A549 (cell line): ENCODE measurements at regions not wholly inside any gene's neighbourhood (a gene's known extent, or its start where the extent isn't known, plus 50 kb on each side); places are given as distances from the start of the nearest gene placed in this dataset.

Source experiments
- BHLHE40 ChIP-seq: IDR thresholded peaks from 2 replicates; pipeline ENCODE4 v1.6.1; 2012; ENCODE audit warnings: low read depth, low read length, inconsistent platforms
- CBX2 ChIP-seq: fragments of 200-600 bp; sonication (generic); IDR thresholded peaks from 2 replicates; pipeline ENCODE4 v1.6.1; 2016; ENCODE audit warnings: low read depth, mild to moderate bottlenecking, borderline replicate concordance
- CBX8 ChIP-seq: fragments of 200-600 bp; sonication (generic); IDR thresholded peaks from 2 replicates; pipeline ENCODE4 v1.6.1; 2016
- CHD2 ChIP-seq: fragments of 150-350 bp; IDR thresholded peaks from 2 replicates; pipeline ENCODE4 v1.6.1; 2014; ENCODE audit warnings: low read length; ENCODE audit not compliant: partially characterized antibody
- CHD4 ChIP-seq: fragments of 200-600 bp; sonication (generic); IDR thresholded peaks from 2 replicates; pipeline ENCODE4 v1.6.1; 2016; ENCODE audit warnings: antibody characterized with exemption, mild to moderate bottlenecking, borderline replicate concordance
- EP300 ChIP-seq, 2 experiments: fragments of >200 bp; sonication (Bioruptor Twin); formaldehyde crosslinking; IDR thresholded peaks; 2 replicates in 1 of 2; 3 replicates in 1 of 2; pipeline ENCODE4 v1.6.1; 2016 to 2017
- ESRRA ChIP-seq: fragments of 150-350 bp; IDR thresholded peaks from 2 replicates; pipeline ENCODE4 v1.6.1; 2014; ENCODE audit warnings: mild to moderate bottlenecking, low read length, borderline replicate concordance
- FOSB ChIP-seq: fragments of 250-450 bp; sonication (Bioruptor Pico); IDR thresholded peaks from 2 replicates; pipeline ENCODE4 v1.5.0; 2020; ENCODE audit warnings: mild to moderate bottlenecking, moderate library complexity
- FOSL2 ChIP-seq, 2 experiments: fragments of 450-650 bp in 1 of 2; fragments of >200 bp in 1 of 2; sonication (Bioruptor Twin) in 1 of 2; formaldehyde crosslinking; IDR thresholded peaks; 2 replicates each; pipeline versions ENCODE4 v1.5.0 to v1.6.1; 2016 to 2020; ENCODE audit warnings: mild to moderate bottlenecking in 1 of 2, moderate library complexity in 1 of 2
- FOXS1 ChIP-seq: fragments of 250-450 bp; sonication (Bioruptor Pico); IDR thresholded peaks from 2 replicates; pipeline ENCODE4 v1.5.0; 2020; ENCODE audit warnings: mild to moderate bottlenecking, moderate library complexity
- GATA3 ChIP-seq: IDR thresholded peaks from 2 replicates; pipeline ENCODE4 v1.6.1; 2012; ENCODE audit warnings: borderline replicate concordance
- HDAC2 ChIP-seq: fragments of 200-600 bp; sonication (generic); IDR thresholded peaks from 2 replicates; pipeline ENCODE4 v1.6.1; 2016
- HEYL ChIP-seq: fragments of 250-450 bp; sonication (Bioruptor Pico); IDR thresholded peaks from 2 replicates; pipeline ENCODE4 v1.8.0; 2021; ENCODE audit warnings: mild to moderate bottlenecking, moderate library complexity
- HOXA7 ChIP-seq: fragments of 250-450 bp; sonication (Bioruptor Pico); IDR thresholded peaks from 2 replicates; pipeline ENCODE4 v1.5.0; 2020; ENCODE audit warnings: mild to moderate bottlenecking, moderate library complexity
- HOXB13 ChIP-seq: fragments of 250-450 bp; sonication (Bioruptor Pico); IDR thresholded peaks from 2 replicates; pipeline ENCODE4 v1.5.0; 2020; ENCODE audit warnings: low read depth, mild to moderate bottlenecking, moderate library complexity
- HOXB5 ChIP-seq: fragments of 250-450 bp; sonication (Bioruptor Pico); IDR thresholded peaks from 2 replicates; pipeline ENCODE4 v1.5.0; 2020; ENCODE audit warnings: mild to moderate bottlenecking, moderate library complexity
- JUN ChIP-seq, 2 experiments: fragments of >200 bp; sonication (Bioruptor Twin); formaldehyde crosslinking; IDR thresholded peaks; 2 replicates in 1 of 2; 3 replicates in 1 of 2; pipeline ENCODE4 v1.6.1; 2016 to 2017
- KDM5A ChIP-seq: fragments of 200-600 bp; sonication (generic); IDR thresholded peaks from 2 replicates; pipeline ENCODE4 v1.6.1; 2016; ENCODE audit warnings: antibody characterized with exemption, mild to moderate bottlenecking
- MAX ChIP-seq: IDR thresholded peaks from 2 replicates; pipeline ENCODE4 v1.6.1; 2012
- MYC ChIP-seq: IDR thresholded peaks from 2 replicates; pipeline ENCODE4 v1.6.1; 2012; ENCODE audit warnings: mild to moderate bottlenecking, inconsistent platforms, low read length, improper control_type of control experiment, borderline replicate concordance
- NPAS2 ChIP-seq: fragments of 250-450 bp; sonication (Bioruptor Pico); IDR thresholded peaks from 2 replicates; pipeline ENCODE4 v1.8.0; 2022; ENCODE audit warnings: mild to moderate bottlenecking, moderate library complexity, borderline replicate concordance
- NR3C1 ChIP-seq: fragments of >200 bp; sonication (Bioruptor Twin); formaldehyde crosslinking; IDR thresholded peaks from 3 replicates; pipeline ENCODE4 v1.6.1; 2017
- PHF8 ChIP-seq: fragments of 200-600 bp; sonication (generic); IDR thresholded peaks from 2 replicates; pipeline ENCODE4 v1.6.1; 2016; ENCODE audit warnings: low read depth, mild to moderate bottlenecking, antibody characterized with exemption, moderate library complexity, borderline replicate concordance
- POLR2A ChIP-seq: IDR thresholded peaks from 2 replicates; pipeline ENCODE4 v1.6.1; 2012; ENCODE audit warnings: mild to moderate bottlenecking, low read length
- RARB ChIP-seq: fragments of 250-450 bp; sonication (Bioruptor Pico); IDR thresholded peaks from 2 replicates; pipeline ENCODE4 v1.8.0; 2021; ENCODE audit warnings: mild to moderate bottlenecking, moderate library complexity
- RCOR1 ChIP-seq: fragments of 150-350 bp; IDR thresholded peaks from 2 replicates; pipeline ENCODE4 v1.6.1; 2014; ENCODE audit warnings: antibody characterized with exemption, low read length, low read depth
- RNF2 ChIP-seq: fragments of 200-600 bp; sonication (generic); IDR thresholded peaks from 2 replicates; pipeline ENCODE4 v1.6.1; 2016; ENCODE audit warnings: low read depth, mild to moderate bottlenecking, antibody characterized with exemption, moderate library complexity, borderline replicate concordance
- SMC3 ChIP-seq: fragments of >200 bp; sonication (Bioruptor Twin); formaldehyde crosslinking; IDR thresholded peaks from 3 replicates; pipeline ENCODE4 v1.6.1; 2018; ENCODE audit warnings: inconsistent platforms
- SREBF2 ChIP-seq: fragments of 450-650 bp; IDR thresholded peaks from 2 replicates; pipeline ENCODE4 v1.6.1; 2014; ENCODE audit warnings: mild to moderate bottlenecking, moderate library complexity
- TFCP2L1 ChIP-seq: fragments of 250-450 bp; sonication (Bioruptor Pico); IDR thresholded peaks from 2 replicates; pipeline ENCODE4 v1.5.0; 2021; ENCODE audit warnings: mild to moderate bottlenecking
- ZC3H11A ChIP-seq: fragments of 450-650 bp; IDR thresholded peaks from 2 replicates; pipeline ENCODE4 v1.6.1; 2014; ENCODE audit warnings: antibody characterized with exemption, mild to moderate bottlenecking
- ZNF302 ChIP-seq: fragments of 250-450 bp; sonication (Bioruptor Pico); IDR thresholded peaks from 2 replicates; pipeline ENCODE4 v1.9.0; 2021; ENCODE audit warnings: inconsistent platforms, mild to moderate bottlenecking, moderate library complexity
- TF ChIP-seq, protein P1 (sequence below): fragments of 250-450 bp; sonication (Bioruptor Pico); IDR thresholded peaks from 2 replicates; pipeline ENCODE4 v1.5.0; 2021; ENCODE audit warnings: mild to moderate bottlenecking, moderate library complexity, borderline replicate concordance
- TF ChIP-seq, protein P2 (sequence below): fragments of 150-350 bp; IDR thresholded peaks from 2 replicates; pipeline ENCODE4 v1.6.1; 2014; ENCODE audit warnings: low read depth, mild to moderate bottlenecking, low read length
- TF ChIP-seq, protein P3 (sequence below): IDR thresholded peaks from 2 replicates; pipeline ENCODE4 v1.6.1; 2012; ENCODE audit warnings: low read depth, borderline replicate concordance

DNA sequence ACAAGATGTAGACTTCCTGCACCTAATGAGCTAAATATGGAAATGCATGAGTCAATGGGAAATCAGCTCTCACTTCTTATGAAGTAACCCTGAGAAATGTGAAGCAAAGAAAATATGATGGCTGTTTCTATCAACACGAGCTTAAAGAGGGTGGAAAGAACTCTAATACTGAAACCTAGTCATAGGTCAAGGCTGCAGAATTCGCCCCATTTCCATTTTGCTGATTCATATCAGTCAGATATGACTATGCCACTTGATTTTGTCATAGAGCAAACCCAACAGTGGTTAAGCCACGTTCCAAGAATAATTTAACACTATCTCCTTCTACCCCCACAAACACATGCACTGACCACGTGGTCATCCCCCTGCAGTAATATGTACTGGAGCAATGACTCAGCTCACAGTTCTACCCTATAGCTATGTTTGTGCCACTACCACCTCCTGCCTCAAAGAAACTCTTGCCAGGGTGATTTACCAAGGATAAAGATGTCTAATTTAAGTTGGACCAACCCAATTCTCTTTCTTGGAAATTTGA lies 157.5 kb downstream of the TMTC3 start (continued):
- TF ChIP-seq RNF2 (no peak), MAX (peak; percentile 99), FOSL2 (IDR thresholded peaks at IDR 0.05) (peak; percentile 78), FOSL2 (CRISPR knock-in tag; IDR thresholded peaks at IDR 0.05) (peak; percentile 96), SREBF2 (no peak), FOSB (CRISPR knock-in tag) (no peak), ZC3H11A (no peak), HOXB13 (CRISPR knock-in tag) (peak; percentile 61; the same call in 1 of the 2 replicates), GATA3 (peak; percentile 91), FOXS1 (CRISPR knock-in tag) (no peak), NPAS2 (CRISPR knock-in tag) (peak; percentile 46; the same call in 1 of the 2 replicates), HOXA7 (CRISPR knock-in tag) (peak; percentile 19; the same call in 1 of the 2 replicates), RARB (CRISPR knock-in tag) (no peak), HOXB5 (CRISPR knock-in tag) (peak; percentile 81; the same call in 1 of the 2 replicates), HEYL (CRISPR knock-in tag) (0 out of 2 replicates have a peak, but pooled peaks have one; percentile 31), ZNF302 (CRISPR knock-in tag) (peak; percentile 82; the same call in 1 of the 2 replicates), POLR2A (no peak), RCOR1 (no peak), MYC (no peak), JUN (IDR thresholded peaks at IDR 0.05) (peak; percentile 75 to 76; a peak in 4 of 5 replicates), CHD4 (no peak), EP300 (IDR thresholded peaks at IDR 0.05) (peak; percentile 66 to 85; a peak in 3 of 5 replicates), PHF8 (no peak), SMC3 (0 out of 3 replicates have a peak, but pooled peaks have one; percentile 23), HDAC2 (no peak), TFCP2L1 (no peak; the same call in 1 of the 2 replicates), CBX8 (no peak), ESRRA (no peak), NR3C1 (no peak), BHLHE40 (no peak), CBX2 (no peak), CHD2 (no peak), KDM5A (no peak)
- TF ChIP-seq, protein P1, sequence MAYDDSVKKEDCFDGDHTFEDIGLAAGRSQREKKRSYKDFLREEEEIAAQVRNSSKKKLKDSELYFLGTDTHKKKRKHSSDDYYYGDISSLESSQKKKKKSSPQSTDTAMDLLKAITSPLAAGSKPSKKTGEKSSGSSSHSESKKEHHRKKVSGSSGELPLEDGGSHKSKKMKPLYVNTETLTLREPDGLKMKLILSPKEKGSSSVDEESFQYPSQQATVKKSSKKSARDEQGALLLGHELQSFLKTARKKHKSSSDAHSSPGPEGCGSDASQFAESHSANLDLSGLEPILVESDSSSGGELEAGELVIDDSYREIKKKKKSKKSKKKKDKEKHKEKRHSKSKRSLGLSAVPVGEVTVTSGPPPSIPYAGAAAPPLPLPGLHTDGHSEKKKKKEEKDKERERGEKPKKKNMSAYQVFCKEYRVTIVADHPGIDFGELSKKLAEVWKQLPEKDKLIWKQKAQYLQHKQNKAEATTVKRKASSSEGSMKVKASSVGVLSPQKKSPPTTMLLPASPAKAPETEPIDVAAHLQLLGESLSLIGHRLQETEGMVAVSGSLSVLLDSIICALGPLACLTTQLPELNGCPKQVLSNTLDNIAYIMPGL (CRISPR knock-in tag), result no peak
- TF ChIP-seq, protein P2, sequence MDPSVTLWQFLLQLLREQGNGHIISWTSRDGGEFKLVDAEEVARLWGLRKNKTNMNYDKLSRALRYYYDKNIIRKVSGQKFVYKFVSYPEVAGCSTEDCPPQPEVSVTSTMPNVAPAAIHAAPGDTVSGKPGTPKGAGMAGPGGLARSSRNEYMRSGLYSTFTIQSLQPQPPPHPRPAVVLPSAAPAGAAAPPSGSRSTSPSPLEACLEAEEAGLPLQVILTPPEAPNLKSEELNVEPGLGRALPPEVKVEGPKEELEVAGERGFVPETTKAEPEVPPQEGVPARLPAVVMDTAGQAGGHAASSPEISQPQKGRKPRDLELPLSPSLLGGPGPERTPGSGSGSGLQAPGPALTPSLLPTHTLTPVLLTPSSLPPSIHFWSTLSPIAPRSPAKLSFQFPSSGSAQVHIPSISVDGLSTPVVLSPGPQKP, result no peak
- TF ChIP-seq, protein P3, sequence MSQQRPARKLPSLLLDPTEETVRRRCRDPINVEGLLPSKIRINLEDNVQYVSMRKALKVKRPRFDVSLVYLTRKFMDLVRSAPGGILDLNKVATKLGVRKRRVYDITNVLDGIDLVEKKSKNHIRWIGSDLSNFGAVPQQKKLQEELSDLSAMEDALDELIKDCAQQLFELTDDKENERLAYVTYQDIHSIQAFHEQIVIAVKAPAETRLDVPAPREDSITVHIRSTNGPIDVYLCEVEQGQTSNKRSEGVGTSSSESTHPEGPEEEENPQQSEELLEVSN, result peak; percentile 88; the same call in 1 of the 2 replicates
